Testis (tissue), 2 donors: ENCODE measurements at regions not wholly inside any gene's neighbourhood (a gene's known extent, or its start where the extent isn't known, plus 50 kb on each side); places are given as distances from the start of the nearest gene placed in this dataset.

Experiments used
- CTCF ChIP-seq, 3 experiments: fragments of 450-650 bp in 2 of 3; fragments of 200-600 bp in 1 of 3; sonication (generic) in 1 of 3; IDR thresholded peaks; one replicate each; pipeline ENCODE4 v1.5.1; 2016 to 2019; ENCODE audit warnings: antibody characterized with exemption in 3 of 3, mild to moderate bottlenecking in 2 of 3, moderate library complexity in 1 of 3
- POLR2A ChIP-seq: fragments of 450-650 bp; IDR thresholded peaks from one replicate; pipeline ENCODE4 v1.6.1; 2017; ENCODE audit warnings: antibody characterized with exemption, mild to moderate bottlenecking, moderate library complexity

GRCh38 chr9:119794836-119795235, 425.6 kb upstream of the BRINP1 start:
- TF ChIP-seq CTCF (IDR thresholded peaks at IDR 0.05): no peak
- TF ChIP-seq POLR2A: no peak
